Sciatic nerve (tissue), 2 donors: ENCODE measurements at regions not wholly inside any gene's neighbourhood (a gene's known extent, or its start where the extent isn't known, plus 50 kb on each side); places are given as distances from the start of the nearest gene placed in this dataset.

ENCODE experiments used
- ATAC-seq: fragments of 200-7000 bp; cut with Tn5 transposase; one replicate; pipeline ENCODE4 v1.9.1; 2020; ENCODE audit warnings: mild to moderate bottlenecking, moderate library complexity
- DNase-seq: peaks from one replicate; pipeline ENCODE4 v3.0.0-alpha.2; 2020; ENCODE audit warnings: low spot score
- intact Hi-C: fragments of 100-400 bp; cut with DNase I; formaldehyde crosslinking; loops from one replicate; pipeline ENCODE4 v1.14.2; 2022
- donor health status: DM: no; HTN: no; CAD: no.
- donor health status: DM: no; HTN: no; CAD: no.

- DNase-seq (no peak), ATAC-seq (no peak)
- intact Hi-C loops, result no loop called here
Measured at GRCh38 chr2:156116113-156116512, 216.4 kb downstream of the NR4A2 start.

- intact Hi-C loops, result no loop called here
- DNase-seq, result no peak
- ATAC-seq, result no peak
Measured at GRCh38 chr2:156115338-156115737, 217.2 kb downstream of the NR4A2 start.

- ATAC-seq (no peak), DNase-seq (no peak)
- intact Hi-C loops, result no loop called here
Measured at GRCh38 chr2:156112323-156112722, 220.2 kb downstream of the NR4A2 start.

GRCh38 chr2:156110890-156111289, 221.6 kb downstream of the NR4A2 start:
- intact Hi-C loops, result no loop called here
- DNase-seq (no peak), ATAC-seq (no peak)

GRCh38 chr2:156099382-156099781, 233.1 kb downstream of the NR4A2 start:
- intact Hi-C loops, result no loop called here
- DNase-seq (no peak), ATAC-seq (no peak)

GRCh38 chr2:156098506-156098905, 234.0 kb downstream of the NR4A2 start:
- DNase-seq, result no peak
- no peak for ATAC-seq
- intact Hi-C loops, result no loop called here

- intact Hi-C loops, result no loop called here
- ATAC-seq (no peak), DNase-seq (no peak)
Measured at GRCh38 chr2:156088587-156088986, 243.9 kb downstream of the NR4A2 start.

- DNase-seq, result no peak
- intact Hi-C loops, result no loop called here
- no peak for ATAC-seq
Measured at GRCh38 chr2:156087875-156088274, 244.6 kb downstream of the NR4A2 start.

GRCh38 chr2:156083763-156084493, 248.6 kb downstream of the NR4A2 start:
- DNase-seq (peak; percentile 57), ATAC-seq (peak; percentile 49)
- intact Hi-C loops, result no loop called here

GRCh38 chr2:156079845-156080244, 252.7 kb downstream of the NR4A2 start:
- ATAC-seq (no peak), DNase-seq (no peak)
- intact Hi-C loops, result no loop called here

GRCh38 chr2:156077041-156077742, 255.3 kb downstream of the NR4A2 start:
- intact Hi-C loops, result no loop called here
- no peak for ATAC-seq

GRCh38 chr2:156065912-156066311, 266.6 kb downstream of the NR4A2 start:
- intact Hi-C loops, result no loop called here
- DNase-seq (no peak), ATAC-seq (no peak)

More at GRCh38 chr2:156077041-156077742, 255.3 kb downstream of the NR4A2 start:
- DNase-seq, result no peak

GRCh38 chr2:156064540-156064939, 268.0 kb downstream of the NR4A2 start:
- ATAC-seq, result no peak
- intact Hi-C loops, result no loop called here
- no peak for DNase-seq

- DNase-seq (no peak), ATAC-seq (no peak)
- intact Hi-C loops, result no loop called here
Measured at GRCh38 chr2:156057647-156058046, 274.9 kb downstream of the NR4A2 start.

GRCh38 chr2:156054983-156055382, 277.5 kb downstream of the NR4A2 start:
- no peak for ATAC-seq
- DNase-seq, result no peak
- intact Hi-C loops, result no loop called here

GRCh38 chr2:156046900-156047299, 285.6 kb downstream of the NR4A2 start:
- intact Hi-C loops, result no loop called here
- ATAC-seq (no peak), DNase-seq (no peak)

- DNase-seq (no peak), ATAC-seq (no peak)
- intact Hi-C loops, result no loop called here
Measured at GRCh38 chr2:156042895-156043294, 289.6 kb downstream of the NR4A2 start.

GRCh38 chr2:156038021-156038420, 294.5 kb downstream of the NR4A2 start:
- no peak for ATAC-seq
- intact Hi-C loops, result no loop called here
- no peak for DNase-seq

- DNase-seq (no peak), ATAC-seq (no peak)
- intact Hi-C loops, result no loop called here
Measured at GRCh38 chr2:156037482-156037881, 295.0 kb downstream of the NR4A2 start.

- no peak for ATAC-seq
Measured at GRCh38 chr2:156031121-156031520, 301.4 kb downstream of the NR4A2 start.

More at GRCh38 chr2:156031121-156031520, 301.4 kb downstream of the NR4A2 start:
- intact Hi-C loops, result no loop called here
- no peak for DNase-seq
